ENCODE measurements at regions not wholly inside any gene's neighbourhood (a gene's known extent, or its start where the extent isn't known, plus 50 kb on each side); places are given as distances from the start of the nearest gene placed in this dataset.

DNA sequence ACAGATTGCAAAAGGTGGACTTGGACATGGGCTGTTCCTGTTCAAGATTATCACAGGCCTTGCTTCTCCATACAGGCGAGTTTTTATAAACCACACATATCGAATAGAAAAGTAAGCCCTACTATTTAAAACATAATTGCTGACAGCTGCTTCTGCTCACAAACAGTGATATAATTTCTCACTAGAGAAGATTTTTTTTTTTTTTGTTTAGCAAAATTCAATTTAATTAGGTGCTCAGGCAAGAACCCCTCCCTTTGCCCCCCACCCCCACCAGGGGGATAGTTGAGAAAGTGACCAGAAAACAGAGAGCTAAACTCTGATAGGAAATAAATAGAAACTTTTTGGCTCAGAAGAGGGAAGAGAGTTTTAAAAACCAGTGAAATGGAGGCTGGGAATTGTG, 132.8 kb upstream of the CRY1 start:
- no peak for DNase-seq (ENCODE audit: low read depth)

DNA sequence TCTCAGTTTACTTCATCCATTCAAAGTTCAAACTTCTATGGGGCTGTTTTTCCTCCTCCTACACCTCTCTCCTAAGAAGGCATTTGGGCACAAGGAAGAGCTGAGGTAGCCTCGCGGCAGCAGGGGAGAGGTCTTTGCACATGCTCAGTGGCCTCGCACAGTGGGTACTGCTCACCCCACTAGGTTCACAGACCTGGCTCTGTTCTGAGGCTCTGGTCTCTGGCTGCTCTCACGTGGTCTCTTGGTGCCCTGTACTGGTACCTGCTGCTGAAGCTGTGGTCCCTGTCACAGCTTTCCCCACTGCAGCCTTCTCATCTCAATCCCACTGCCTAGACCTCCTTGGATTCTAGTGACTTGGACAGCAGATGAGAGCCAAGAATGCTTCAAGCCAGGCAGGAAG, 134.7 kb upstream of the CRY1 start:
- no peak for DNase-seq (ENCODE audit: low read depth)

DNA sequence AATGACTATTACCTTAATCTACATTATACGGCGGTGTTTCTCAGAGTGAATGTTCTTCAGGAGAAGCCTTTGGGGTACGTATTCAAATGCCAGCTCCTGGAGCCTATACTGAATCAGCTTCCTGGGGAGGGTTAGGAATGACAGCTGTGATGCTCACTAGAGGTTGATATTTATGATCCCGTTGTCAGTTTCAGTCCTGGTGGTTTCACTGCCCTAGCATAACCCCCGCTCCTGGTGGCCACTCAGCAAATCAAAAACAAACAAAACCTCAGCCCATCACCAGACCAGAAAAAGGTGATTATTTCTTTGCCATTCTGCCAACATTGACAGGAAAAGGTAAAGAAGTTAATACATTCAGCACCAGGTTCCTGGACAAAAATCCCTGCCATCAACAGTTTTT, 136.5 kb upstream of the CRY1 start:
- no peak for DNase-seq (ENCODE audit: low read depth)

DNA sequence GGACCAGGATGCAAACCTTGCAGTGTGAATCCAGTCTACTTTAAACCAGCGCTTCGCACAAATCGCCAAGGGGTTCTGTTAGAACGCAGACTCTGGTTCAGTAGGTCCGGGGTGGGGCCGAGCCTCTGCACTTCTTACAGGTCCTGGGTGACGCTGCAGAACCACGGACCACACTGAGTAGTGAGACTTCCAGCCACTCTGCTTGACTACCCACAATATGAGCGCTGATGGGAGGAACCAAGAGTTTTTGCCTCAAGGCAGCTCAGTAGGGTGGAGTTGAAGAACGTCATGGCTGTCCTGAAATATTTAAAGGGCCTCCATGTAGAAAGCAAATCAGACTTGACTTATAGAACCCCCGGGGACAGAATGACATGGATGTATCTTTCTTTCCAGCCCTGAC, 138.0 kb upstream of the CRY1 start:
- no peak for DNase-seq (ENCODE audit: low read depth)

DNA sequence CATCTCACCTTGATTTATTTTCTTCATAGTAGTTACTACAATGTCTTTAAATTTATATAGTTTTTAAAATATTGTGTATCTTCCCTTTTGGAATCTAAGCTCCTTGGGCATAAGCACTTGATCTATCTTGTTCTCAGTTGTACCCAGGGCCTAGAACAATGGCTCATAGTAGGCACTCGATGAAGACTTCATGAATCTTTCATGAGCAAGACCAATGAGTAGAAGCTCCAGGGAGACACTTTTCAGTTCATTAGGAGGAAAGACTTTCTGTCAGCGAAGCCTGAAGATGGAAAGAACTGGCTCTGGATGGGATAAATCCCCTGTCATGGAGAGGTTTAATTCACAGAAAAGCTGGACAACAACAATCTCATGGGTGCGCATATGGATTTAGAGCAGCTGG, 140.2 kb upstream of the CRY1 start:
- DNase-seq (ENCODE audit: low read depth), result no peak

DNA sequence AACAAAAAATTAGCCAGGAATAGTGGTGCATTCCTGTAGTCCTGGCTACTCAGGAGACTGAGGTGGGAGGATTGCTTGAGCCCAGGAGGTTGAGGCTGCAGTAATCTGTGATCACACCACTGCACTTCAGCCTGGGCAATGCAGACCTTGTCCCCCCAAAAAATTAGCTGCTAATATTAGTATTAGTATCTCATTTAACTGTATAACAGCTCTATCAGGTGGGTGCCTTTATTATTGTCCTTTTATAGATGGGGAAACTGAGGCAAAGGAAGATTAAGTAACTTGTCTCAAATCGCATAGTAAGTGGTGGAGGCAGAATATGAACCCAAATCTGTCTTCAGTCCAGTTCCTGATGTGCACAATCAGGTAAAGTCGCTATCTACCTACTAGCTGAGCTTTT, 142.3 kb upstream of the CRY1 start:
- no peak for DNase-seq (ENCODE audit: low read depth)

DNA sequence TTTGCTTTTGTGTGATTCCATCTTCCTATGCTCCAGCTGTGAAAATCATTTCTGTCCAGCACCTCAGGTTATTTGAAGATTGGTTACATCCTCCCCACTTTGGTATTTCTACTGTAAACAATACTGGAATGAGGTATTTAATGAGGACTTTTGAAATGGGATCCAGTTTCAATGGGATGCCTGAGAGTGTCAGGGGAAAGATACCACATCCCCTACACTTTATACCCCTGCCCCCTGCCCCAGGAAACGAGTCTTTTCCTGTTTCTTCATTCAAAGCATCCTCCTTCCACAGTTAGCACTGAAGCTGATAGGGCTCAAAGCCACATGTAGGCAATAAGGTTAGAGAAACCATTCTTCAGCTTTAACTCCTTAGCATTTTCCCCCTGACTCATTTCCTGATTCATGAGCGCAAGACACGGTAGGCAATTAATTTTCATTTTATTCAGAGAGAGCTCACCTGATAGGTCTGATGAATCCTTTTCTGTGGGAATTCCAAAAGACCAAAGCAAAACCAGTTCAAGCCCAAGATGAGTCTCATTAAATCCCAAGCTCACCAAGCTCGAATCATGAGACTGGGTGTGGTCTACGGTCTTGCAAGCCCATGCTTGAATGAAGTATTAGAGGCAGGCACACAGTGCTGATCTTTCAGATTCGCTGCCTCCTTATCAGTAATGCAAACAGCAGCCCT, 143.6 kb upstream of the CRY1 start:
- no peak for DNase-seq (ENCODE audit: low read depth)

DNA sequence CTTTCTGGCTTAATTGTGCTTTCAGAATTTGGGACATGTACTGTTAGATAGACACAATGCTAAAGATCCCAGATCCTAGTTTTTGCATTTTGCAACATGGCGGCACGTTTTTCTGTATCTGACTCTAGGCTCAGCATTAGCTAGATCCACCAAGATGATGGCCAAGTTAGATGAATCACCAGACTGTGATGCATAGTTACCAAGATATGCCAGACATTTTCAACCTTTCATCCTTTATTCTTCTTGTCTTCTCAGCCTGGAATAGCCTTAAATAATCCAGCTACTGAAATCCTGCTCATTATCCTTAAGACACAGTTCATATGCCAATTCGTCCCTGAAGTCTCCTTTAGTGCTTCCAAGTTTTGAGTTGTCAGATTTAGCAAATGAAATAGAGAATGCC, 144.9 kb upstream of the CRY1 start:
- no peak for DNase-seq (ENCODE audit: low read depth)

DNA sequence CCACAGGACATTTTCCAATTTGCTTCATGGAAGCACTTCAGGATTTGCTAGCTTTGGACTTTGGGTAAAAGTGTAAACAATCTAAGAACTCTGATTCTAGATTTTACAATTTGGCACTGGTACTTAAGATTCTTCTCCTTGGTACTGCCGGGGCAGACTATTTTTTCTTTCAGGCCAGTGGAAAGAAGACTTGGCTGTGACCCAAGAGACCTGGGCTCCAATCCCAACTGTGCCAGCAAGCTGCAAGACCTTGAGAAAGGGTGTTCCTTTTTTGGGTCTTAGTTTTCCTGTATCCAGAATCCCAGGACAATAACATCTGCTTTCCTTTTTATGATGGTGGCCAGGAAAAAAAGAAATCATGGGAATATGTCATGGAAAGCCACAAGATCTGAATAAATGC, 148.1 kb upstream of the CRY1 start:
- DNase-seq (ENCODE audit: low read depth), result no peak

DNA sequence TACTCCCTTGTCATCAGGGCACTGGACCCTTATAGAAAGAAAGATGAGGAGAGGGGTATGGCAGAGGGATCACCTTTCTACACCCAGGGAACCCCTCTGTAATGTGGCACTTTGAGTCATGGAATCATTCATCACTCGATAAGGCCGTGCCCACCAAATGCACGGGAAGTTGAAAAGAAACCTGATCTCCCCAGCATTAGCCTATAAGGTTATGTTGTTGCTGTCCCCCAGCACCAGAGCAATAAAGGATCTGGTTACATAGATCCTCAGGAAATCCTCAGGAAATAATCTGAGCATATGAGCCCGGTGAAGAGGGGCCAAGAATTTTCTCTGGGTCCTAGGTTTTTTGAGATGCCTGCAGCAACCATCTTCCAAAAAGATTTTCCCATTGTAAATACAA, 148.8 kb upstream of the CRY1 start:
- no peak for DNase-seq (ENCODE audit: low read depth)

DNA sequence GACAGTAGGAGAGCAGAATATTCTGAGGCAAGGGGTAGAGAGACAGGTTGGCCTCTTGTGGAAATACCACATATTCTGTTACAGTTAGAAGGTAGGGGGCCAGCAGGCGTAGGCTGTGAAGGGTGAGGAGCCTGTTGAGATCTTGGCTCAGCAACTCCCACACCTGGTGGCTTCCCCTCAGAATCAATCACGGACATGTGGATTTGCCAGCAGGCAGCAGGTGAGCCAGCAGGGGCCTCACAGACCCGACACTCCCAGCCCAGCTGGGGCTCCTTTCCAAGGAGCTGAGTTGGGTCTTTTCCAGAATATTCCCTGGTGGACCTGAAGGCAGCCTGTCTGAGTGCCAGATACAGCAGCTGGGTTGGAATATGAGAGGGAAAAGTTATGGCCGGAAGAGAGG, 150.0 kb upstream of the CRY1 start:
- DNase-seq (ENCODE audit: low read depth), result no peak

DNA sequence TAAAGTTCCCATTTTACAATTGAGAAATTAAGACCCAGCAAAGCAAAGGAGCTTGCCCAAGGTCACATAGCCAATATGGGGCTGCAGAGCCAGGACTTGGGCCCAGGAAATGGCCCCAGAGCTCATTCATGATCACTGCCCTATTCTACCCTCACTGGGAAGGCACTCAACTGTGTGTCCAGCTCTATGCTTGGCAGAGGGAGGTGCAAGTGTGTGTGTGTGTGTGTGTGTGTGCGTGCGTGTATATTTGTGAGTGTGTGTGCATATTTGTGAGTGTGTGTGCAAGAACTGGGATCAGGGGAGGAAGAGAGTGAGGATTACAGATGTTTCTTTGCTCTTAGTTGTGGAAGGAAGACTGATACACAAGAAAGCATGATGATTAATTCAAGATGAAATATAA, 151.2 kb upstream of the CRY1 start:
- no peak for DNase-seq (ENCODE audit: low read depth)

DNA sequence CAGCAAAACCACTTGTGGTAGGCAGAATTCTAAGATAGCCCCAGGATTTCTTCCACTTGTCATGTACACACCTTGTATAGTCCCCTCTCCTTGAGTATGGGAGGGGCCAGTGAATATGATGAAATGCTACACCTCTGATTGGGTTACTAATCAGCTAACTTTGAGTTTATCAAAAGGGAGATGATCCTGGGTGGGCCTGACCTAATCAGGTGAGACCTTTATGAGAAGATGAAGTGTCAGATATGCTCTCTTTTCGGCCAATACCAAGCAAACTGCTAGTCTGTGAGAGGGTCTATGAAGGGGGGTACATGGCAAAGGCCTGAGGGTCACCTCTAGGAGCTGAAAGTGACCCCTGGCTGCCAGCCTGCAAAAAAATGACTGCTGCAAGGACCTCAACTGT, 154.3 kb upstream of the CRY1 start:
- no peak for DNase-seq (ENCODE audit: low read depth)

DNA sequence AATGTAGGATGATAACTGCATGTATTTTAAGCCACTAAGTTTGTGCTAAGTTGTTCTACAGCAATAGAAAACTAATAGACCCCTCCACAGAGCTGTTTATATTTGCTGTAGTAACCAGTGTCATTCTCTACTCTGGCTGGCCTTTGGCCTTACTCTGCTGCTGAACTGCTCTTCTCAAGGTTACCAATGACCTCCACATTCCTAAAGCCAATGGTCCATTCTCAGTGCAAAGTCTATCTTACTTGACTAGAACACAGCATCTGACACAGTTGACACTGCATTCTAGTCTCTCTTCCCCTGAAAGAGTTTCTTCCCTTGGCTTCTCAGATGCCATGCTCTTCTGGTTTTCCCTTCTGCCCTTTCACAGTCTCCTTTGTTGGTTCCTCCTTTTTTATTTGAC, 154.8 kb upstream of the CRY1 start:
- no peak for DNase-seq (ENCODE audit: low read depth)

DNA sequence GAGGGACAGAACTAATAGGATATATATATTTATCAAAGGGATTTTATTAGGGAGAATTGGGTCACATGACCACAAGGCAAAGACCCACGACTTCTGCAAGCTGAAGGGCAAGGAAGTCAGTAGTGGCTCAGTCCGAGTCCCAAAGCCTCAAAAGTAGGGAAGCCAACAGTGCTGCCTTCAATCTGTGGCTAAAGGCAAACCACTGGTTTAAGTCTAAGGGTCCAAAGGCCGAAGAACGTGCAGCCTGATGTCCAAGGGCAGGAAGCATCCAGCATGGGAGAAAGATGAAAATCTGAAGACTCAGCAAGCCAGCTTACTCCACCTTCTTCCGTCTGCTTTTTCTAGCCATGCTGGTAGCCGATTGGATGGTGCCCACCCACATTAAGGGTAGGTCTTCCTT, 157.9 kb upstream of the CRY1 start:
- DNase-seq (ENCODE audit: low read depth), result no peak

DNA sequence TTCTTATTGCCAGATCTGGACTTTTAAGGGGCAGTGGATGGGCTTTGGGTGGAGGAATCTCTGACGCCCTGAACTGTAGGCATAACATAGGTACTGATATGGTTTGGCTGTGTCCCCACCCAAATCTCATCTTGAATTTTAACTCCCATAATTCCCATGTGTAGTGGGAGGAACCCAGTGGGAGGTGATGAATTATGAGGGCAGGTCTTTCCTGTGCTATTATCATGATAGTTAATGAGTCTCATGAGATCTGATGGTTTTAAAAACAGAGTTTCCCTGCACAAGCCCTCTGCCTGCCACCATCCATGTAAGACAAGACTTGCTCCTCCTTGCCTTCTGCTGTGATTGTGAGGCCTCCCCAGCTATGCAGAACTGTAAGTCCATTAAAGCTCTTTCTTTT, 160.0 kb upstream of the CRY1 start:
- DNase-seq (ENCODE audit: low read depth), result no peak

DNA sequence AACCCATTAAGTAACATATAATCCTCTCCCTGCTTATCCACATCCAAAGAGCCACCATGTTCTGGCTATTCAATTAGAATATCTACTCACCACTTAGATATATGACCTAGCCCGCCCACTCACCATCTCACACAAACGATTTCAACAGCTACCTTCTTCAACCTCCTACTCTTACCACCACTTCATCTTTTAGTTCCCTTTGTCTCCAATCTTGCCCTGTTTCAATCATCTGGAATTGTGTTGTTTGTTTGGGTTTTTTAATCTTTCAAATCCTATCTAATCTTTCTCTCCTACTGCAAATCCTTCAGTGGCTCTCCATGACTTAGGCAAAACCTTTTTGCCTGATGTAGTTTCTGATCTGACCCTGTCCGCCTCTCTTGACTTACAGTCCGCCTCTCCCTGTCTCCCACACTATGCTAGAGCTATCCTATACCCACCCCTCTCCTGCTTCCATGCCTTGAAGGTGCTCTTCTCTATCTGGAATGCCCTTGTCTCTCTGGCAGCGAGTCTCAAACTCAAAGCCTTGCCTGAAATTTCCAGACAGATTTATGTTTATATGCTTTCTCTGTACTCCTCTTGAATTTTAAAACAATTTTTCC, 161.0 kb upstream of the CRY1 start:
- DNase-seq (ENCODE audit: low read depth), result no peak

DNA sequence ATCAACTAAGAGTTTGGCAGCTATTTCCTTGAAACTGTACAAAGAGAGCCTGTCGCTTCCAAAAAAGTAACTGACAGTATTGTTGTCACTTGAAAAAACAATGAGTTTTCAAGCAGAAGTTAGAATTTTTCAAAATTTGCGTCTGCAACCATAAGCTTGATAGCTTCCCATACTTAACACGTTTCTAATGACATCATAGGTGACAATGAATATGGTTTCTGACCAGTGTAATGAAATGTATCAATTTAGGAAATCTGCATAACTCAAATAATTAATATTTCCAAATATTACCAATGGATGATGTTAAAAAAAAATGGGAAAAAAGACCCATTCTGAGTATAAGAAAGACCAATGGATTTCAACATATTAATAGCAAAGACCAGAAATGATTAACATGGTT, 165.4 kb upstream of the CRY1 start:
- no peak for DNase-seq (ENCODE audit: low read depth)

DNA sequence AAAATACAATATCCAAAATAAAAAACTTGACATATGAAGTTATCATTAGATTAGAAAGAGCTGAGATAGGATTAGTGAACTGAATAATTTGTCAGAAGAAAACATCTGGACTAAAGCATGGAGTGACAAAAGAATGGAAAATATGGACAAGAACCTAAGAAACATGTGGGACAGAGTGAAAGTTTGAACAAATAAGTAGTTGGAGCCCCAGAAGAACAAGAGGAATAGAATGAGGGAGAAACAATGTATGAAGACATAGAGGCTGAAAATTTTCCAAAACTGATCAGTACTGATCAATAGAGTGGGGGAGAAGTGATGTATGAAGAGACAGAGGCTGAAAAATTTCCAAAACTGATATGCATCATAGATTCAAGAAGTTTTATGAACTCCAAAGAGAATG, 170.6 kb upstream of the CRY1 start:
- DNase-seq (ENCODE audit: low read depth), result no peak

DNA sequence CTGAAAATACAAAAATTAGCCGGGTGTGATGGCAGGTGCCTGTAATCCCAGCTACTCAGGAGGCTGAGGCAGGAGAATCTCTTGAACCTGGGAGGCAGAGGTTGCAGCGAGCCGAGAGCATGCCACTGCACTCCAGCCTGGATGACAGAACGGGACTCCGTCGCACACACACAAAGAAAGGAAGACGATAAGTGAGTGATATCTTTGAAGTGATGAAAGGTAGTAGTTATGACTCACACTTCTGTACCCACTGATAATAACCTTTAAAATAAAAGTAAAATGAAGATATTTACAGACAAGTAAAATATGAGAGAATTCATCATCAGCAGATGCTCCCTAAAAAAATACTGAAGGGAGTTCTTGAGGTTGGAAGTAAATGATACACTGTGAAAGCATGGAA, 171.3 kb upstream of the CRY1 start:
- DNase-seq (ENCODE audit: low read depth), result no peak

DNA sequence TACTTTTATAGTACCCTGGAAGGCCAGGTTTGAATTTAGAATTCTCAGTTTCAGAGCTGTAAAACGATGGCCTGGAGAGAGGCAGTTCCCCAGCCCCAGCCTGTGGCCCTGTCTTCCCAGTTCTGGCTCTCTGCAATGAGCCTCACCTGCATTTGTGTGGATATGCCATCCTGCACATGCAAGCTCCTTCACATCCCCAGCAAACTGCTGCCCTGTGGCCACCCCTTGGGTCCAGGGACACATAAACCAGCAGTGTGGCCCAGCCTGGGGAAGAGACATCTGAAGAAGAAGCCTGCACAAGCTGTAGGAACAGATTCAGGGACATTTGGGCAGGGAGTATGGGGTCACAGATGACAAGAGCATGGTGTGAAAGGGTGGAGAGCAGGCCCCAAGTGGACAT, 174.3 kb upstream of the CRY1 start:
- DNase-seq (ENCODE audit: low read depth), result no peak

DNA sequence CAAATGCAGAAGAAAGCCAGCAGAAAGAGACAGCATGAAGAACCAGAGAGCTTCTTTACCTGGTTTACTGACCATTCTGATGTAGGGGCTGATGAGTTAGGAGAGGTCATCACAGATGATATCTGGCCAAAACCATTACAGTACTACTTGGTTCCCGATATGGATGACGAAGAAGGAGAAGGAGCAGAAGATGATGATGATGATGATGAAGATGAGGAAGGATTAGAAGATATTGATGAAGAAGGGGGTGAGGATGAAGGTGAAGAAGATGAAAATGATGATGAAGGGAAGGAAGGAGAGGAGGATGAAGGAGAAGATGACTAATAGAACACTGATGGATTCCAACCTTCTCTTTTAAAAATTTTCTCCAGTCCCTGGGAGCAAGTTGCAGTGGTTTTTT, 178.2 kb upstream of the CRY1 start:
- no peak for DNase-seq (ENCODE audit: low read depth)

DNA sequence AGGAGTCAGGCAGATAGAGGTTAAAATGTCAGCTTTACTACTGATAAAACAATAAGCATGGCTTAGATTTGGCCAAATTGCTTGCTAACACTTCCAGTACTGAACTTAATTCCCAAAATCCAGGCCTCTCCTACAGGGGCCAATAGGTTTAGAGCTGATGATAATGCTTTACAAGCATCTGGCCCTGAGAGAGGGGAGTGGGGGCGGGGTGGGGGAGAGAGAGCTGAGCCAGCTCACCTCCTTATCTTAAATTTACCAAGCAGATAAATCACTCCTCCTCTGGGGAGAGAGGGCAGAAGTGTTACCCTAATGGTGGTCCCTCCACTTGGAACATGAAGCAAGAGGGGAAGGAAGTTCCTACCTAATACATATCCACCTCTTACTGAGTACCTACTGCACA, 182.2 kb upstream of the CRY1 start:
- no peak for DNase-seq (ENCODE audit: low read depth)

DNA sequence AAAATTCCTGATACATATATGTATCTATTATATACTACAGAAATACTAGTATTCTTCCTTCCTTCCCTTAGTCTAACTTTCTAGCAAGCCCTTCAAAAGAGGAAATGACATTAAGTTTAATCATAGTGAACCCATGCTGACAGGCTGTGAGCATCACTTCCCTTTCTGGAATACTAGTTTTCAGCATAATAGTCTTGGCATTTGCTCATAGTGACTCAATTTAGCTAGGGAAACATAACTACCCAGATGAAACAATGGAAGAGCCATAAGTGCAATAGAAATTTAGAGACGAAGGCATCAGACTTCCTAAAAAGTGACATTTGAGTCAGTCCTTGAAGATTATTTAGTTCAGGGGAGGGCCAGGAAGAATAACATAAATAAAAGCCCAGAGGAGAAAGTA, 184.5 kb upstream of the CRY1 start:
- DNase-seq (ENCODE audit: low read depth), result peak; percentile 10

DNA sequence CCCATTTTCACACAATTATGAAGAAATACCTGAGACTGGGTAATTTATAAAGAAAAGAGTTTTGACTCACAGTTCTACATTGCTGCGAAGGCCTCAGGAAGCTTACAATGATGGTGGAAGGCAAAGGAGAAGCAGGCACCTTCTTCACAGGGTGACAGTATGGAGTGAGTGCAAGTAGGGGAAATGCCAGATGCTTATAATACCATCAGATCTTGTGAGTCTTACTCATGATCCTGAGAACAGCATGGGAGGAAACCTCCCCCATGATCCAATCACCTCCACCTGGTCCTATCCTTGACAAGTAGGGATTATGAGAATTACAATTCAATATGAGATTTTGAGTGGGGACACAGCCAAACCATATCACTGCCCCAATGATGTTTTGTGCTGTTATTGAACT, 189.3 kb upstream of the CRY1 start:
- DNase-seq (ENCODE audit: low read depth), result no peak
